ENCODE measurements at regions not wholly inside any gene's neighbourhood (a gene's known extent, or its start where the extent isn't known, plus 50 kb on each side); places are given as distances from the start of the nearest gene placed in this dataset.

GRCh38 chr1:172978595-172978994 lies 72.1 kb downstream of the TNFSF18 start:
- TF ChIP-seq CTCF (conservative IDR thresholded peaks at IDR 0.05; ENCODE audit: low read depth, low read length) (no peak), EZH2 (IDR thresholded peaks at IDR 0.05; ENCODE audit: borderline replicate concordance, low read depth, low read length, poor library complexity, severe bottlenecking) (no peak)
